ENCODE measurements at regions not wholly inside any gene's neighbourhood (a gene's known extent, or its start where the extent isn't known, plus 50 kb on each side); places are given as distances from the start of the nearest gene placed in this dataset.

GRCh38 chr20:40354880-40355279 is 334.2 kb downstream of the MAFB start:
- Histone ChIP-seq H3K27me3 (ENCODE audit: insufficient read depth, low read depth) (peaks cover 4% of the 10 kb centered on the region; the same call in 1 of the 2 replicates), H3K36me3 (ENCODE audit: low read depth) (no peaks in the 10 kb centered on the region), H2AFZ (no peak overlapping the region), H3F3A (ENCODE audit: insufficient read depth, low read depth) (no peaks in the 10 kb centered on the region), H3K9me2 (ENCODE audit: insufficient read depth) (no peaks in the 10 kb centered on the region), H3K4me3 (no peak overlapping the region), H3K9me3 (ENCODE audit: insufficient read depth, low read depth) (no peaks in the 10 kb centered on the region), H3K79me2 (ENCODE audit: low read depth) (no peaks in the 10 kb centered on the region), H3K4me2 (no peak overlapping the region), H3K27ac (no peak overlapping the region), H3K4me1 (replicated peaks; ENCODE audit: insufficient read depth) (no peaks in the 10 kb centered on the region), H4K20me1 (ENCODE audit: insufficient read depth) (no peaks in the 10 kb centered on the region; the same call in 1 of the 2 replicates)
- ChIA-PET POLR2A (ENCODE audit: unreplicated experiment) (interaction anchor here (0.6 kb wide), 1 partner anchor 12 kb away, joined by 5 read pairs; no protein-coding TSS in a partner anchor), CTCF (no interaction called here)
- no TSS peak for BruUV-seq (replicated peaks)
- TF ChIP-seq EZH2 (IDR thresholded peaks at IDR 0.05; ENCODE audit: low read depth) (no peak), CTCF (conservative IDR thresholded peaks at IDR 0.05) (no peak)
- intact Hi-C loops (cut with micrococcal nuclease; ENCODE audit: unreplicated experiment): no loop called here
- no peak for DNase-seq

GRCh38 chr20:40343390-40343789 is 345.6 kb downstream of the MAFB start:
- POLR2A ChIA-PET (ENCODE audit: unreplicated experiment): interaction anchor here (0.6 kb wide), 1 partner anchor 11 kb away, joined by 5 read pairs; no protein-coding TSS in a partner anchor
- CTCF ChIA-PET: no interaction called here
- BruUV-seq (replicated peaks): no TSS peak

GRCh38 chr20:40341561-40341960 is 347.5 kb downstream of the MAFB start:
- DNase-seq: no peak
- no peaks in the 10 kb centered on the region for H3F3A ChIP-seq (ENCODE audit: insufficient read depth, low read depth)
- H3K4me3 ChIP-seq: no peak overlapping the region
- ChIA-PET CTCF (no interaction called here), POLR2A (ENCODE audit: unreplicated experiment) (no interaction called here)
- intact Hi-C loops (cut with micrococcal nuclease; ENCODE audit: unreplicated experiment): no loop called here
- no peaks in the 10 kb centered on the region for H3K27me3 ChIP-seq (ENCODE audit: insufficient read depth, low read depth)
- no peak overlapping the region for H3K4me2 ChIP-seq
- H4K20me1 ChIP-seq (ENCODE audit: insufficient read depth): no peaks in the 10 kb centered on the region
- BruUV-seq (replicated peaks): no TSS peak
- H3K9me2 ChIP-seq (ENCODE audit: insufficient read depth): no peaks in the 10 kb centered on the region
- H2AFZ ChIP-seq: no peak overlapping the region
- H3K79me2 ChIP-seq (ENCODE audit: low read depth): no peaks in the 10 kb centered on the region
- H3K4me1 ChIP-seq (replicated peaks; ENCODE audit: insufficient read depth): no peaks in the 10 kb centered on the region
- no peaks in the 10 kb centered on the region; the same call in 1 of the 2 replicates for H3K9me3 ChIP-seq (ENCODE audit: insufficient read depth, low read depth)
- no peak for TF ChIP-seq CTCF (conservative IDR thresholded peaks at IDR 0.05)
- H3K27ac ChIP-seq: no peak overlapping the region
- no peaks in the 10 kb centered on the region for H3K36me3 ChIP-seq (ENCODE audit: low read depth)

More at GRCh38 chr20:40343390-40343789, 345.6 kb downstream of the MAFB start:
- Histone ChIP-seq H4K20me1 (ENCODE audit: insufficient read depth) (no peaks in the 10 kb centered on the region), H3K27me3 (ENCODE audit: insufficient read depth, low read depth) (no peaks in the 10 kb centered on the region), H3K36me3 (ENCODE audit: low read depth) (no peaks in the 10 kb centered on the region), H3F3A (ENCODE audit: insufficient read depth, low read depth) (no peaks in the 10 kb centered on the region), H3K4me2 (no peak overlapping the region), H3K9me3 (ENCODE audit: insufficient read depth, low read depth) (no peaks in the 10 kb centered on the region; the same call in 1 of the 2 replicates), H3K79me2 (ENCODE audit: low read depth) (no peaks in the 10 kb centered on the region), H3K4me1 (replicated peaks; ENCODE audit: insufficient read depth) (no peaks in the 10 kb centered on the region), H3K9me2 (ENCODE audit: insufficient read depth) (no peaks in the 10 kb centered on the region), H3K4me3 (no peak overlapping the region), H3K27ac (no peak overlapping the region), H2AFZ (no peak overlapping the region)
- no peak for DNase-seq
- intact Hi-C loops (cut with micrococcal nuclease; ENCODE audit: unreplicated experiment): no loop called here
- TF ChIP-seq CTCF (conservative IDR thresholded peaks at IDR 0.05) (no peak), EZH2 (IDR thresholded peaks at IDR 0.05; ENCODE audit: low read depth) (no peak)
